HG03439 (cell line): ENCODE measurements at regions not wholly inside any gene's neighbourhood (a gene's known extent, or its start where the extent isn't known, plus 50 kb on each side); places are given as distances from the start of the nearest gene placed in this dataset.
"Not testable (repeated sequence)": the region's sequence is repeated elsewhere in the genome, so short reads cannot be mapped to it uniquely, and the experiment has no call there.

Experiments used
- ATAC-seq: cut with Tn5 transposase; IDR thresholded peaks from one replicate; pipeline ENCODE4 v1.9.1; 2021; ENCODE audit warnings: mild to moderate bottlenecking, moderate library complexity; ENCODE audit not compliant: unreplicated experiment

DNA sequence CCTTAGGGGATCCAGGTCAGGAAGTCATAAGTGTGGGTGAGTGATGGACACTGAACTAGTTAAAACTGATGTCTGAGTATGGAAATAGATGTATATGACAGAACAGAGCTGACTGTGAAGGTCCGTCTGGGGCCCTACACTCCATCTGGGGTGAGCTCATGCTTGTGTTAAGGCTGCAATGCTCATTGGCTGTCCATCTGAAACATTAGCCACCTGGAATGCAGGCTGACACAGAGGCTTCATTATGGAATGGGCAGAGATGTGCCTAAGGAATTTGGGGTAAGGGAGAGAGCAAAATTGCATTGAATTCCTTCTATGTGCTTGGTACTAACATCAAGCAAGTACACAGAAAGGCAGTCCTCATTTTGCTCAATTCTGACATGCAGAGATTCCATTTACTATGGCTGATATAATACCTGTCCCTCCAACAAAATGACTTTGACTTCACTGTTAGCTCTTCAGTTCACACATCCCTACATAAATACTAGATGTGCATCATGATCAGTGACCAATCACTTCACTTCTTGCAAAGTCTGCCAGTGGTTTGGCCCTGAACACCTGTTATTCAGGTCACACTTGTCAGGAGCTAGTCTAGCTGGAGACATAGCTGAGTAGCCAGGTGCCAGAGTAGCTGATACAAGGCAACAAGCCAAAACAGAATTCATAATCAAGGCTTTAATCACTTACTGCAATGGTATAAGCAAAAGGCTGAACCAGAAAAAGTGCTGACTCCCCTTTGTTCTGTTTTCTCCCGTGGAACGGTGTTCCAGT lies 128.9 kb upstream of the VWC2 start:
- ATAC-seq = no peak

DNA sequence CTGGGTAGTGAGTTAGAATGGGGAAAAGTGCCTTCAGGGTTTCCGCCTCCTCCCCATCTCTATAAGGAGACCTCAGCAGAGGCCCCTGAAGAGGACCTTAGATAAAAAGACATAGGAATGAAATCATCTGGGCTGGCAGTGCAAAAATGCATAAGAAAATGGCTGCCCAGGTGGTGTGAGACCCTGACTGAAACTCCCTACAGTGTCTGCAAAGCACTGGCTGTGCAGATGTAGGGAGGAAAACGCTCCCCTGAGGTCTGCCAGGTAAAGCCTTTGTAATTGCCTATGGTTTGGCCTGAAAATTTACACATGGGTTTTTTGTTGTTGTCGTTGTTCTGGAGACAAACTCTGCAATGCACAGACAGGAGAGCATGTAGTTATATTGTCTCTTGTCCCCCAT lies 128.1 kb upstream of the VWC2 start:
- ATAC-seq = no peak

DNA sequence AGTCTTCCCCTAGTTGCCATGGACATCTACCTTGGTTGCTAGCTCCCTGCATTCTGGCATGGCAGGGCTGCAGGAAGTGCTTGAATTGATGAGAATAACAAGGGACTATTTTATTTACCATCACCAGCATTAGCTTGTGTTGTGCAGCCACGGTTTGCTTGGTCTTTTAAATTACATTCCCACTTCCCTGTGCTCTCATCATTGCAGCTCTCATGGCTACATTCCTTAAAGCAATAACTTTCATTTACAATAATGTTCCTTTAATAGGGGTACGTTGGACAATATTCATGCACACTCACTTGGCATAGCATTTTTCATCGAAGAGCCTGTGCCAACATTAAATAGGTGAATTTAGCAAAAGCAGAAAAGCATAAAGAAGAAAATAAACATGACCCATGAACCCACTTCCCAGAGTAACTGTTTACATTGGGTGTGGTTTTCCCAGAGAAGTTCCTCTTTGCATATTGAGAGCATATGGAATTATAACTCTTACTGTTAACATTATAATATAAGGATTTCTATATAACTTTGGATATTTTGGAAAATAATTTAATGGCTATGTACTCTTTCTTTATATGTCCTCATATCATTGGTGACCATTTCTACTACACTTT lies 113.2 kb upstream of the VWC2 start:
- ATAC-seq = no peak

DNA sequence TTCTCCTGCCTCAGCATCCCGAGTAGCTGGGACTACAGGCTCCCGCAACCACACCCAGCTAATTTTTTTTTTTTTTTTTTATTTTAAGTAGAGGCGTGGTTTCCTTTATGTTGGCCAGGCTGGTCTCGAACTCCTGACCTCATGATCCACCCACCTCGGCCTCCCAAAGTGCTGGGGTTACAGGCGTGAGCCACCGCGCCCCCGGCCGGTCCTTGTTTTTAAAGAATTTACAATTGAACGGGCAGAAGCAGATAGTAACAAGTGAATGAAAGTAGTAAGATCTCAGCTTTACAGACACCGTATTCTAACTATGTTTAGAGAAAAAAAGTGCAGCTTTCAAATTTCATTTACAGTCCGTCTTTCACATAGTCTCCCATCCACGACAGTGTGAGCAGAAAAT lies 112.5 kb upstream of the VWC2 start:
- no peak for ATAC-seq

DNA sequence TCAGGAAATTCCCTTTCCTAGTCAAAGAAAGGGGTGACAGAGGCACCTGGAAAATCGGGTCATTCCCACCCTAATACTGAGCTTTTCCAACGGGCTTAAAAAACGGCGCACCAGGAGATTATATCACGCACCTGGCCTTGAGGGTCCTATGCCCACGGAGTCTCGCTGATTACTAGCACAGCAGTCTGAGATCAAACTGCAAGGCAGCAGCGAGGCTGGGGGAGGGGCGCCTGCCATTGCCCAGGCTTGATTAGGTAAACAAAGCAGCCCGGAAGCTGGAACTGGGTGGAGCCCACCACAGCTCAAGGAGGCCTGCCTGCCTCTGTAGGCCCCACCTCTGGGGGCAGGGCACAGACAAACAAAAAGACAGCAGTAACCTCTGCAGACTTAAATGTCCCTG lies 107.5 kb upstream of the VWC2 start:
- ATAC-seq = not testable (repeated sequence)

DNA sequence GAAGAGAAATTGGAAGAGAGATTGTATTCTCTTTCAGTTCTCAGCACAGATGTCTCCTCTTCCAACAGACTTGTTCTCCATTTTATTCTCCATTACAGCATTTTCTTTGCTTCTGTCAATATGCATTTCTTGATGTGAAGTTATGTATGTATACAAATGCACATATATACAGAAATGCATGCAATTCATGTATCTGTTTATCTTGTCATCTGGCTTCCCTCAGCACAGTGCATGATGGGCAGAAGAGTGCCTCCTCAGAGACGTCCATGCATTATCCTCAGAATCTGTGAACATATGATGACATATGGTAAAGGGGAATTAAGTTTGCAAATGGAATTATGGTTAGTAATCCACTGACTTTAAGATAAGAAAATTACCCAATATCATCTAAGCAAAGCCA lies 106.7 kb upstream of the VWC2 start:
- ATAC-seq = no peak

DNA sequence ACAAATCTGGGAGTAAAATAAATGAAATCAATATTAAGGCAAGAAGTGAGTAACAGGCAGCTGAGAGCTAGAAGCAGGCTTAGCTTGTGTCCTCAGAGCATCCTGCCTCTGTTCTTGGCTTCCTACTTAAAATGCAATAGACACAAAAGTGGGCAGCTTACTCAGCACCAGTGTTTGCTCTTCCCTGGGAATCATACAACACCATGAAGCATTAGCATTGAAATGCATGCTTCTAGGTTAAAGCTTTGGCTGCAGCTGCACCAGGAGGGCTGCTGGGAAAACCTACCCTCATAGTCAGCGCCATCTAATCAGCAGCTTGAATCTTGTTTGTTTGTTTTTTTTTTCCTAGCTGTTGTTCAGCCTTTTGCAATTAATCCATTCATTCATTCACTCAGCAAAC lies 104.2 kb upstream of the VWC2 start:
- ATAC-seq = no peak

DNA sequence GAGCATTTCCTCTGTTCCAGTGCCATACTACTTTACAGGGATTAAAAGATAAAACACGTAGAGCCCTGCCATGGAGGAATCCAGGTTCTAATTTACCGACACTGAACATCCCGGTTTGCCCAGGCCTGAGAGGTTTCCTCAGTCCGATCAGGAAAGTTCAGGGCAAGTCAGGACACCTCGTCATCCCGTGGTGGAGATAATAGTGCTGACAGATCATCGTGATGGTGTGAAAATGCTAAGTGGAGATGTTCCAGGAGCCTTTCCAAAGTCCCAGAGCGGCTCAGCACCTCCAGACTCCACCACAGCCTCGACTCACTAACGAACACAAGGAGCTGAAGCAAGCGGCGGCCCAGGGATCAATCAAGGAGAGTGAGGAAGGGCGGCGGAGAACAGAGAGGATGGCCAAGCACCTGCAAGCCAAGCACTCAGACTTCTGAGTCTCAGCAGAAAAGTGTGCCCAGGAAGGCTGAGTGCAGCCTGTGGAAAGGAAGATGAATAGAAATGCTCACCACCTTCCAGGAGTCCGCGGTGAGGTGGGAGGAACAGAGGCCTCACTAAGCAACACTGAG lies 103.7 kb upstream of the VWC2 start:
- ATAC-seq = no peak

DNA sequence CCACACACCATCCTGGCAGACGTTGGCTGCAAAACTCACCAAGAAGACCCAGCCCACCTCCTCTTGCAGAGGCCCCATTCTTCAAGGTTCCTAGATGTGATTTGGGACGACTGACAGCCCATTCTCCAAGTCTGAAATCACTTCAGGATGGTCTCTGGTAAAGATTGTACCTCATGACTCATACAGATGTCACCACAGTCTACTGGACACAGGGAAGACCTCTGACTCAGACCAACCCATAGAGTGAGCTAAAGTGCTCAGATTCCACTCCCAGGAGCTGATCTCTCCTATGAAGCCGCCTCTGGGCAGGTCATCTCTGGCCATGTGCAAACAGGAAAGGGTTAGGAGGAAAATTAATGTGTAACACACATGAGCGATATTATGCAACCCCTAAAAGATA lies 102.4 kb upstream of the VWC2 start:
- ATAC-seq = no peak

DNA sequence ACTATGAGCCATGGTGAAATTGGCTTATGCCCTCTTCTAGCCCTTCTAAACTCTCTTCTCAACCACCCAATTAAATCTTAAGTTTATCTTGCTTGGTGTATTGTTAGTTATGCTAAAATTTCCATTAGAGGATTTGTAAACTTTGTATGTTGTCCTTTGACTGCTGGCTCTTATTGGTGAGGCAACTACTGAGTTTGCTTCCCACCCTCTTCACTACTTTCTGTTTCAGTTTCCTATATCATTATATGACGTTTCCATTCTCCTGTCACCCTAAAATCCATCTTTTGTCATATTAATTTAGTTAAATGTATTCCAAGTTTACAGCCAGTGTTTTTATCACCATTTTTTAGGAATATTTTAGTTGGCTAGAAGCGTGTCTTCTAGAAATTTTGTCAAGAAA lies 80.9 kb upstream of the VWC2 start:
- ATAC-seq = no peak

DNA sequence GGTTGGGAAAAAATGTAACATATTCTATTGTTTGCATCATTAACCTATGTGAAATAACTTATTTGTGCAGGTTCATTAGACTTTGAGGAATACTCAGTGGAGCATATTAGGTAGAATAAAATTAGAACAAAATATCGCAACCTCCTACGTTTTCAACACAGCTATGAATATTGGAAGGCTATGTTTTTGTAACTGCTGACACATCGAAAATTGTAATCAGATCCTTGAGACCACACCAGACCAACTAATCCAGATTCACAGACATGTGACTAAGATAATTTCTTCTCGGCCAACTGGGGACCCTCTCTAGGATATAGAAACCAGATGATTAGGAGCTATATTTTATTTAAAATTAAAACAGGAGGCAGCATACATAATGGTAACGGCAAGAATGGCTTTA lies 77.5 kb upstream of the VWC2 start:
- no peak for ATAC-seq

DNA sequence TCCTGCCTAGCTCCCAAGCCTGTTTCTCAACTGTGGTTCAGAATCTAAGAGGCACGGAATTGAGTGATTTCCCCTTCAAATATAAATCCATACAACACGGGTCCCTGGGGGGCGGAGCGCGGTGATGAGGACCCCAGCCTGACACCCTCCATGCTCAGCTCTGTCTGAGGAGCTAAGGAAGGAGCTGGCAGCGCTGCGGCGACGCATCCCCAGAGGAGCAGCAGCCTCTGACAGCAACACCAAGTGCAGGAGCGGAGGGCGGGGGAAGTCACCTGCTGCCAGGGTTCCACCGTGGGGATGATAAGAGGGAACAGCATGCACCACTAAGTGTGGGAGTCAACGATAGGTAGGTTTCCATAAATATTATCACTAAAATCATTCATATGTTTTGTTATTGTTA lies 72.6 kb upstream of the VWC2 start:
- no peak for ATAC-seq

DNA sequence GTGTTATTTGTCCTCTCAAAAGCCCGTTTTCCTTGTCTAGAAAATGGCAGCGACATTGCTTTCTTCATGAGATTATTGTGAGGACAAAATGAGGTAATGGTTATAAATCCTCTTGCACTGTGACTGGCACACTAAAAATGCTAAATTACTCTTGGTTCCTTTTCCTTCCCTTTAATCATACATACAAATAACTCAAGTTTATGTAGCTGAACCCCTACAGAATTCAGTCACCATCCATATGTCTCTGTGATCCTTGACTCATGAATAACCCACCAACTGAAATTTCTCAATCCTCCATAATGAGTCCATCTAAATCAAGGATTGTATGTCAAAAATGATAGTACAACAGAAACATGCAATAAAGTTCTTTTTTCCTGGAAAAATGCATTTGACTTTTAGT lies 71.3 kb upstream of the VWC2 start:
- ATAC-seq = no peak

DNA sequence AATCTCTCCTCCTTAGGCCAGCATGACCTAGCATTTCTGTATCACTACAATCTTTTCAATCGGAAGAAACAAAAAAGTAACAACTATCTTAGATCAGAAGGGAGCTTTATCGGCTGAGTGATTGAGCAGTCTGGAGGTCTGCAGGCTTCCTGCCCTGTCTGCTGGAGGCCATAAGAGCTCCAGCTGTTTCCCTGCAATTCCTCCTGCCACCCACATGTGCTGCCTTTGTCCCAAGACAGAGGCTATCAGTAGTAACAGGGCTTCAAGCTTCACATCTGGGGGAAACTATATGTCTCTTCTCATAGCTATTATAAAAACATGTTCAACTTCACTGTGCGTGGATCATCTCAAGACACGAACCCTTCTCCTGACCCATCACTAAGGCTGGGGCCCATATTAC lies 70.1 kb upstream of the VWC2 start:
- ATAC-seq = no peak

DNA sequence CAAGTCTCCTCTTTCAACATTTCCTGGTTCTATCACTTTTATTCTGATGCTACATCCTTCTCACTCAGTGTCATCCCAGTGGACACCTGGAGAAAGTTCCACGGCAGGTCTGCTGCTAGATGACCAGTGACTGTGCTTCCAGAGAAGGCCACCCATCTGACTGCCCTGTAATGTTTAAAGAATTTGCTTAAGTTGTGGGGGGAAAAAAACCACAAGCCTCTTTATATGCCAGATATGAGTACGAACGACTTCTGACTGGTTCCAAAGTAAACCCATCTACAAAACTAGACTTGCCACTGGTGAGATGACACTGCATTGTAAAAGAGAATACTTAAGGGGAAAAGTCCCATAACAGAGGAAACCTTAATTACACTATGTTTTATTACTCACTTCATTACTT lies 69.6 kb upstream of the VWC2 start:
- ATAC-seq = no peak

DNA sequence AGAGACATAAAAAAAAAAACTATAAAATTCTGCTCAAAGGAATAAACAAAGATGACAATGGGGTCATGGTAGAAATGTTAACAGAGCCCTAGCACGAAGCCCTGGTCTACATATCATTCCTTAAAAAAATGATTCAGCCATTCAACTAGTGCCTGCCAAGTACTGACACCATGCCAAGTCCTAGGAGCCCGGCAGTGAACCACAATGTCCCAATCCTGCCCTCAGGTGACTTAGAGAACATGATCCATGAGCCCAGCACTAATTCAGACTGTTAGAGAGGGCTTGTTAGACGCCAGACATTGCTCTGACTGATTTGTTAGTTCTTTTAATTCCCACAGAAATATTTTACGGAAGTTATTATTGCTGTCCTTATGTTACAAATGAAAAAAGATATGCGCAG lies 67.3 kb upstream of the VWC2 start:
- ATAC-seq = no peak

DNA sequence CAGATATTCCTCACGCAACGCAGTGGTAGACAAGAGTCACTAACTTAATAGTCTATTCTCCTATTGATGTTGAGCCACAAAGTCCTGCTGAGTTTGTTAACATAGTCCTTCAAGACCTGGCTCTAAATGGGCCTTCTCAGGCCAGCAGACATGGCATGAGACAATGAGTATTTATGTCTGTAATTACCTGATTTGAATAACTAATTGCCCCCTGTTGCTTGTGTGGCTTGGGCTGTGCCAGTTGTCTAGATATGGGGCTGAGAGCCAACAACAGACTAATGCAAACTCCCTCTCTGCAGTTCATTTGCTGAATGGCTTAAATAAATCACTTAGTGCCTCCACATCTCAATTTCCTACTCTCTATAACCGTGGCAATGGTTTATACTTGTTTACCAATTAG lies 65.5 kb upstream of the VWC2 start:
- ATAC-seq = no peak

DNA sequence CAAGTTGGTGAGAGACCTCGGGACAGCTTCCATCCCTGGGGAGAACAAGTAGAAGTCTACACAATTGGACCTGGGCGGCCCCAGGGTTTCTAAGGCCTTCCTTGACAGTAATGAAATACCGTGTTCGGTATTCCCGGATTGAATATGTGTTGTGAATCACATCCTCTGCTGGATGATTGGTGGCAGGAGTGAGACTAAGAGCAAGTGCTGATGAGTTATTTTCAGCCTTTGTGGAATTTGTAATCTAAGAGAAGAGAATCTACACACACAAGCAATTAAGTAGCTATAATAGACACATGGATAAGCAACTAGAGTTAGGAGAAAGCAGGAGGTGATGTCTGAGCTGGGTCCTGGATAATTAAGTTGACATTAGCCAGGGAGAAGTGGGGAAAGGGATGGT lies 64.8 kb upstream of the VWC2 start:
- ATAC-seq = no peak

DNA sequence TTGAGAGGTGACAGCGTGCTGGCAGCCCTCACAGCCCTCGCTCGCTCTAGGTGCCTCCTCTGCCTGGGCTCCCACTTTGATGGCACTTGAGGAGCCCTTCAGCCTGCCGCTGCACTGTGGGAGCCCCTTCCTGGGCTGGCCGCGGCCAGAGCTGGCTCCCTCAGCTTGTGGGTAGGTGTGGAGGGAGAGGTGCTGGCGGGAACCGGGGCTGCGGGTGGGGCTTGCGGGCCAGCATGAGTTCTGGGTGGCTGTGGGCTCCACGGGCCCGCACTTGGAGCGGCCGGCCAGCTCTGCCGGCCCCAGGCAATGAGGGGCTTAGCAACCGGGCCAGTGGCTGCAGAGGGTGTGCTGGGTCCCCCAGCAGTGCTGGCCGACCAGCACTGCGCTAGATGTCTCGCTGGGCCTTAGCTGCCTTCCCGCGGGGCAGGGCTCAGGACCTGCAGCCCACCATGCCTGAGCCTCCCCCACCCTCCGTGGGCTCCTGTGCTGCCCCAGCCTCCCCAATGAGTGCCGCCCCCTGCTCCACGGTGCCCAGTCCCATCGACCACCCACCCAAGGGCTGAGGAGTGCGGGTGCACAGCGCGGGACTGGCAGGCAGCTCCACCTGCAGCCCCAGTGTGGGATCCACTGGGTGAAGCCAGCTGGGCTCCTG lies 62.2 kb upstream of the VWC2 start:
- not testable (repeated sequence) for ATAC-seq

DNA sequence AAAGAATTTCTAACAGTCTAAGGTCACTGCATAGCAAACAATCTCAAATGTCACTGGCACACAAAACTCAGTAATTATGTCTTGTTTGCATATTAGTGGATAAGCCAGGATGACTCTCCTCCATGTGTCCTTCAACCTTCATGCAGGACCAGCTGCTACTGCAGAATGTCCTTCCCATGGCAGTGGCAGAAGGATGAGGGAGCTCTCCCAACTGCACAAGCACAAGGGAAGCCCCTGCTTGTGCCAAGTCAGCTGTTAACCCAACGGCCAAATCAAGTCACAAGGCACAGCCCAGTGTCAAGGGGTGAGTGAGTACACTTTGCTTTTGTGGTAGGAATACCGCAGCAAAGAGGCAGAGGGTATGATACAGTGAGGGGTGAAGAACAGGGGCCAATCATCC lies 59.3 kb upstream of the VWC2 start:
- no peak for ATAC-seq

DNA sequence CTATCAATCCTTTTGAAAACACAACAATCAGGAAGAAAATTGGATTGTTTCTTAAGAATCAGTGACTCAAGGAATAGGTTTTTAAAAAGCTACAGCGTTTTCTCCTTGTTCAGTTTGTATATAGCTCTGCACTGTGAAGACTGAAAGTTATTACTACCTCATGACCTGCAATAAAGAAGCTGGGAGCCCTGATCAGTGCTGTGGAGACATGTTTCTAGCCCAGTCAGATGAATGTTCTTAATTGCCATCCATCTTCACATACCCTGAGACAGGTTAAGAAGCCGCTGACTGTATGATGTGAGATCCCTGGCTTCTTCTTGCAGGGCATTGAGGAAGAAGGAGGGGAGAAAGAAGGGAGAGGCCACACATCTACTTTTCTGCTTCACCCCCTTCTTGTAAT lies 58.0 kb upstream of the VWC2 start:
- ATAC-seq = no peak

DNA sequence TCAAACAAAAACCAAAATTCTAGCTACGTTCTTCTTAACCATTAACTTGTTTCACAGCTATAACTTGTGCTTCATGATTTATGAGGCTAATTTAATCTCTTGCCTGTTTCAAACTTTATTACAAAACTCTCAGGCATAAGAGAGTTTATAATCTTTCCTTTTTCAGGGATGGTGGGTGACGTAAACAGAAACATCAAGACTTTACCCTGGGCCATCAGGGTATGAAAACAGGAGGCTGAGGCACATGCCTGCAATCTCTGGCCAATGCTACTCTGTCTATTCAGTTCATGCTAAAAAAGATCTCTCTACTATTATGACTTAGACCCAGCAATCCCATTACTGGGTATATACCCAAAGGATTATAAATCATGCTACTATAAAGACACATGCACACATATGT lies 55.9 kb upstream of the VWC2 start:
- no peak for ATAC-seq
